SK-MEL-5 (cell line): ENCODE measurements at regions not wholly inside any gene's neighbourhood (a gene's known extent, or its start where the extent isn't known, plus 50 kb on each side); places are given as distances from the start of the nearest gene placed in this dataset.
"Not testable (repeated sequence)": the region's sequence is repeated elsewhere in the genome, so short reads cannot be mapped to it uniquely, and the experiment has no call there.

Experiments
- DNase-seq: peaks from one replicate; pipeline ENCODE4 v3.0.0-alpha.2; 2016; ENCODE audit warnings: low read depth, low spot score
- in situ Hi-C: cut with HindIII; loops from 2 replicates; pipeline ENCODE4 v1.10.0; 2016; ENCODE audit warnings: low sequenced_read_pairs, high pct_unique_total_duplicates, low pct_unique_long_range_greater_than_20kb

- no peak for DNase-seq
- in situ Hi-C loops = no loop called here
These were observed 1224.6 kb downstream of the CDH8 start for GRCh38 chr16:60811657-60812056.

DNA sequence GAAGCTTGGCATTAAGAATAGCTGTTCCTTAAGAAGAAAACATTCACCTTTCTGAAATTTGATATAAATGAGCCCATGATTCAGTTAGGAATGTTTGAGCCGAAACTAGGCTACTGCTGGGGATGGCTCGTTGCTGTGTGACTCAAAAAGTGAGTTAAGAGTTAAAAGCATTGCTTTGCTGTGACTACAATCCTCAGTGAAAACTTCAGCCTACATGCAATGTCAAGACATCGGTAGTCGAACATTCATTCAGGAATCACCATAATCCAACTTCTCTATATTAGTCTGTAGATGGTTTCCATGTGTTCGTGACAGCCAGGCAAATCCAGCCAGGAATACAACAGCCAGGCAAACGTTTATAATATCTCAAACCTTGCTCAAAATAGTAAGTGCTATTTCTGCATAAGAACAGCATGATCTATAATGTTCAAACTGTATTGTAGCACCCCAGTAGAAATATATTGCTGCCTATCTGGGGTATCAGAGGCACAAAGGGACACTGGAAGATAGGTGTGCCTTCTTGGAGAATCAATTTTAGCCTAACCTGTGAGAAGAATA, 1225.1 kb downstream of the CDH8 start:
- DNase-seq = no peak
- in situ Hi-C loops = no loop called here

DNA sequence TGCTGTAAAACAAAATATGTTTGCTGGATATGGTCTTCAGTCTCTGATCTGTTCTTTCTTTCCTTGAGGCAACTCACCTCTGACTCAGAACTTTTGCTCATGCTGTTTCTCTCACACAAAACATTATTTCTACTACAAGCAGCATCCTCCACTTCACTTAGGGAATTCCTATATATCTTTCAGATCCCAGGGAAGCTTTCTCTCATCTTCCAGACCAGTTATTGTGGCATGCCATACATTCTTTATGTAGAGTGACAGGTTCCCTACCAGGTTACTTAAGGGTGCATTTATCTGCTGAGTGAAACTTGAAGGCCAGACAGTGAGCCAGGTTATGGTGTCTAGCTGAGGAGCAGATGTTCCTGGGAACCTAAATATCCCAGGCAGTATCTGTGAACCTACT, 1226.0 kb downstream of the CDH8 start:
- no peak for DNase-seq
- in situ Hi-C loops = no loop called here

GRCh38 chr16:60792437-60792836, 1243.8 kb downstream of the CDH8 start:
- in situ Hi-C loops = no loop called here
- DNase-seq = no peak

- DNase-seq = no peak
- in situ Hi-C loops = no loop called here
These were observed 1247.6 kb downstream of the CDH8 start for GRCh38 chr16:60788631-60789030.

DNA sequence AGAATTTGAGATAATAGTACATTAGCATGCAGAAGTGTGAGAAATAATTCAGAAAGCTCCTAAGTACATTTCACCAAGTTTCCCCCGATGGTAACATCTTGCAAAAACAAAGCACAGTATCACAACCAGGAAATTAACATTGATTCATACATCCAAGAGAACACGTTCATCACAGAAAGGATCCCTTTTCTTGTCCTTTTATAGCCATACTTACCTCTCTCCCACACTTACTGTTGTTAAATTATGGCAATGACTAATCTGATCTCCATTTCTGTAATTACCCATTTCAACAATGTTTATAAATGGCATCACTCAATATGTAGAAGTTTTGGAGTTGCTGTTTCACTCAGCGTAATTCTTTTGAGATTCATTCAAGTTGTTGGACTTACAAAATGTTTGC, 1260.0 kb downstream of the CDH8 start:
- no peak for DNase-seq

DNA sequence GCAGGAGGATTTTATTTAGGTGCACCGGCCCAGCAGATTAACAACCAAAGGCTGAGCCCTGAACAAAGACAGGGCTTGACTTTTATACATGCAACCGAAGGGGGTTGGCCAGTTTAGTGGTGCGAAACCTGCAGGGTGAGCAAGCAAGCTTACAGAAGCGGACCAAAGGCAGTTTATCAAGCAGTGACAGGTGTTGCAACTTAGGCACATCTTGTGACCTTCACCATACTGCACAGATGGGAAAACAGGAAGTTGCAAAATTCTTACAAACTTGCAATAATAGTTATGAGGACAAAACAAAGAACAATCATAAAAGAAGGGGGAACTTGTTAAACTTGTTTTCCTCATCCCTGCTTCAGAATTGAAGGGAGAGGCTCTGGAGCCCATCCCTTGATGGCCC, 1265.1 kb downstream of the CDH8 start:
- DNase-seq = no peak
- in situ Hi-C loops = no loop called here

More for the DNA sequence above, 1260.0 kb downstream of the CDH8 start:
- in situ Hi-C loops = no loop called here

DNA sequence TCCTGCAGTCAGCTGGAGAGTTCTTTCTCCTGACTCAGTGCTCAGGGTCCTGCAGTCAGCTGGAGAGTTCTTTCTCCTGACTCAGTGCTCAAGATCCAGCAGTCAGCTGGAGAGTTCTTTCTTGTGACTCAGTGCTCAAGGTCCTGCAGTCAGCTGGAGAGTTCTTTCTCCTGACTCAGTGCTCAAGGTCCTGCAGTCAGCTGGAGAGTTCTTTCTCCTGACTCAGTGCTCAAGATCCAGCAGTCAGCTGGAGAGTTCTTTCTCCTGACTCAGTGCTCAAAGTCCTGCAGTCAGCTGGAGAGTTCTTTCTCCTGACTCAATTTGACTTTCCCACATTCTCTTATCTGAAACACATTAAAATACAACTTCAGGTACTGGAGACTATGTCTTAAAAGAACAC, 1265.9 kb downstream of the CDH8 start:
- DNase-seq, in situ Hi-C loops: not testable (repeated sequence)

DNA sequence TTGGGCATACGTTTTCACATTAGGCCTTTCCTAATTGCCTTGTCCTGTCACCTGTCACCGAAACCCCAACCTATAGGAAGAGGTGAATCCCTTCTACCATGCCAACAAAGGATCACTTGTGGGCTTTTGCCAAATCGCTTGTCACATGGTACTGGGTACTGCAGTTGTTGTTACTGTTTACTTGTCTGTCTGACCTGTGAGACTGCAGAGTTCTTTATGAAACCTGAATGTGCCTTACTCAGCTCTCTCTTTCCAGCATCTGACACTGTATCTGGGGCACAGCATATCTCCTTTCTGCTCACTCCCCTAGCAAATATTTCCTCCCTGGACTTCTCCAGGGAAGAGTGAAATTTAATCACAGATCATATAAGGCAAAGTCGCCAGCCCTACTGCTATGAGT, 1272.4 kb downstream of the CDH8 start:
- in situ Hi-C loops = no loop called here
- DNase-seq = no peak

GRCh38 chr16:60755907-60756306, 1280.3 kb downstream of the CDH8 start:
- in situ Hi-C loops = no loop called here
- peak; percentile 18 for DNase-seq

DNA sequence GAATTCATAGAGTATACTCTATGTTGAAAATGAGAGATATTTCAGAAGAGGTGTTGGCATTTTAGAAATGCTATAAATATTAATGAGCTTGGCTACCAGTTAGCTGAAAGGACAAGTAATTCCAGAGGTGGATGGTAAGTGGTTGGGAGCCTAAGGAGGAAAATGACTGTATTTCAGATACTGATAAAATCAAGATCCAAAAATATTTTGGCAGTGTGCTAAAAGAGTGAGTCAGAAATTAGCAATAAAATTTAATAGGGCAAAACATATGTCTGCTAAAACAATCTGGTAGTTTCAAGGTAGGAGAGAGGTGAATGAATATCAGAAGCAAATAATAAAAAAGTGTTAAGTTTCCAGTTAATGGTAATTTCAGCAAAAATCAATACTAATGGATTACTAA, 1287.9 kb downstream of the CDH8 start:
- in situ Hi-C loops = no loop called here
- DNase-seq = no peak

DNA sequence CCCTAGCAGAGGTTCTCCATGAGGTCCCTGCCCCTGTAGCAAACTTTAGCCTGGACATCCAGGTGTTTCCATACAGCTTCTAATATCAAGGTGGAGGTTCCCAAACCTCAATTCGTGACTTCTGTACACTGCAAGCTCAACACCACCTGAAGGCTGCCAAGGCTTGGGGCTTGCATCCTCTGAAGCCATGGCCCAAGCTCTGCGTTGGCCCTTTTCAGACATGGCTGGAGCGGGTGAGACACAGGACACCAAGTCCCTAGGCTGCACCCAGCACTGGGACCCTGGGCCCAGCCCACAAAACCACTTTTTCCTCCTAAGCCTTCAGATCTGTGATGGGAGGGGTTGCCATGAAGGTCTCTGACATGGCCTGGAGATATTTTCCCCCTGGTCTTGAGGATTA, 1292.0 kb downstream of the CDH8 start:
- in situ Hi-C loops = no loop called here
- no peak for DNase-seq

DNA sequence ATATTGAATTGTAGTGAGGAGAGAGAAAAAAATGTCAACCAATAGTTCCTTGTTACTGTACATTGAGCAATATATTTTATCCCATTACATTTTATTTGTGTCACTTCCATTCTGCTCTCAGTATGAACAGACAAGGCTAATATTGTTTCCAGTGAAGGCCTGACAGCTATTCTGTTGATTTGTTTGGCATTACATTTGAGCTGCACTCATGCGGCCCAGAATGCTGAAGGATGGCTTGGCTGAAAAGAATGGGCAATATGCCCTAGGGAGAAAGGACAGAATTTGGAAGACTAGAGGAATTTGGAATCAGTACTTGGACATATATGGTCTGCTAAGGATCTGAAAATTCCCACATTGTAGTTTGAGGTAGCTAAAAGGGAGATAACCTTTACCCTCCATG, 1294.4 kb downstream of the CDH8 start:
- in situ Hi-C loops = no loop called here

DNA sequence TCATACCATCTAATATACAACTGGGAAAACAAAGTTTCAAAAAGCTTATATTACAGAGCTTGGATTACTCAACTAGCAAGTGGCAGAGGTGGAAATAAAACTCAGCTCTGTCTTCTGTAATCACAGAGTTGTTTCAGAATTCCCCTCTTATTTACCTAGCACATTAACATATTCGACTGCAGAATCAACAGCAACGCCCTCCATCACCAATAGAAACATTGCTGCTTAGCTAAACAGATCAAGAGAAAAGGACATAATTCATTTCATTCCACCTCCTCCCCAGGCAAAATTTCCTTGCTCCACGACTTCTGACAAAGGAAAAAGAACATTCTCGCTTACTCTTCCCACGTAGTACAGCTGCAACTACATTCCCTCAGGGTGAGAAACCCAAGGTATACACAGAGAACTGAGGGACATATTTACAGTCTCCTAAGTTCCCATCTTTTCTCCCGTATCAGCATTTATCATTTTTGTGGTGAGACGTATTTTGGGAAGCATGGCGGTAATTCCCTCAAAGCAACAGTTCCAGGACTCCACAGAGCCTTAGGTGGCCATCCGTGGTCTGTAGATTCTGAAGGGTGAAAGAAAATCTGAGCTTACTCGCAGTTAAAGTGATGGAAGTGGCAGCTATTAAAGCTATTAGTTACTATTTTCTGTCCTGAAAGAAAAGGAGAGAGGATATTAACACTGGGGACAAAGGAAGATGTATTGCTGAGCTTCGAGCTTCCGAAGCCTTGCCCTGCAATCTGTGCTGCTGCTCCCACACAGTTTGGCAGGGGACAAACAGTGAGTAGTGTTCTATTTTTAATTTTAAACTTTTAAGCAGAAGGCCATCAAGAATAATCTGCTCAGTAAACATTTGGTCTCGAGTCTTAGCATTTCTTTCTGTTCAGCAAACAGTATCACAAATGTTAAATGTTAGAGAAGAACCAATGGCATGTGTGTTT, 1296.2 kb downstream of the CDH8 start:
- in situ Hi-C loops = no loop called here
- DNase-seq = no peak

More for the DNA sequence above, 1294.4 kb downstream of the CDH8 start:
- peak; percentile 2 for DNase-seq

DNA sequence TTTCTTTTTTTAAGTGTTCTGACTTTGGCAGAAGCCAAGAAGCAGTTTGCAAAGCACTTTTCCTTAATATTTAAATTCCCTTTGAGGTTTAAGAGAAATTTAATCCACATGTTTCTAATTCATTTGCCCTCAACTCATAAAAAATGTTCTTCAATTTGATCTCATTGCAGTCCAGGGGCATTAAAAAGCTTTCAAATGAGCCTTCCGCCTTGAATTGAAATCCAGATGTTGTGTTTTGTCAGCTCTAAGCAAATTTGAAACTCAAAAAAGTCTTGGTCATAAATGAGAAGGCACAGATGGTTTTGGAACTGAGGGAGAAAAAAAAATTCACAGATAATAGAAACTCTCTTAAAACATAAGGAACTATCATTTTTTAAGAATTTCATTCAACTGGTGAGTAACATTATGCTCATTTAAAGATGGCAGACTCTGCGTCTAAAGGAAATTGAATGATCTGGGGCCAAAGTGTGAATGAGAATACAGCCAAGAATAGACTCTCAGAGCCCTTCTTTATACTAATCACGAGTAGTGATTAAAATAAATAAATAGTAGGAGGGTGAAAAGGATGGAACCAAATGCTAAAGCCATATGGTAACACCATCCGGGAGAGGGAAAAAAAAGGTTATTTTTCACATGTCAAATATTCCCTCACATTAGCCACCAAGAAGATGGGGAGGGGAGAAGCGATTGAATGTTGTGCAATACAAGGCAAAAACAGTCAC, 1304.7 kb downstream of the CDH8 start:
- DNase-seq = no peak
- in situ Hi-C loops = no loop called here

GRCh38 chr16:60729051-60729450, 1307.2 kb downstream of the CDH8 start:
- in situ Hi-C loops = no loop called here
- no peak for DNase-seq

- in situ Hi-C loops = no loop called here
- no peak for DNase-seq
These were observed 1308.4 kb downstream of the CDH8 start for GRCh38 chr16:60727851-60728250.

DNA sequence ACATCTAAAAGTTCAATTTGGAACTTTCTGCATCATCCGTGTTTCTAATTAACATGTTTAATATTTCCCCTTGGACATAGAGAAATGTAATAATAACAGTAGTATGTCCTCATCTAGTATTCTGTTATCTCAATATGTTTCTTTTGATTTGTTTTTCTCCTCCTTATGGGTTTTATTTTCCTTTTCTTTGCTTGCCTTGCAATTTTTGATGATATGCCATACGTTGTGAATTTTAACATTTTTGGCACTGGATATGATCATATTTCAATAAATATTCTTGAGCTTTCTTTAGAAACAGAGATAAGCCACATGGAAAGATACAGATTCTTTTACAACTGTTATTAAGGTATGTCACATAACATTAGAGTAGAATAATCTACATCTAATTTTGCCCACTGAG, 1316.2 kb downstream of the CDH8 start:
- DNase-seq = no peak
- in situ Hi-C loops = no loop called here

DNA sequence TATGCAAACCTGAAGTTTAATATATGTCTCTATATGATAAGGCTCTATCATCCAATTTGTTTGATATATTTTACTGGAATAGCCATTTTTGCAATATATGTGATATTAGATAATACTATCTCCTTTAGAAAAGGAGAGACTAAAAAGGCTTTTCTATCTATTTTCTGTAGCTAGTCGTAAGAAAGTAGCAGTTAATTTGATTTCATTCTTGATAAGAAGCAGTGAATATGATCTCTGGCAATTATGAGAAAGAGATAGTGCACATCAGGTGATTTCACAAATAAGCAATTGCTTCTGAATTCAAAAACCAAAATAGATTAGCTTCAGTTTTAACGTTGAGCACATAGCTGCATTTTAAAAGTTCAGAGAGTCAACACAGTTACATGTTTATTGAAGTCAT, 1318.4 kb downstream of the CDH8 start:
- in situ Hi-C loops = no loop called here
- DNase-seq = no peak
